GM21360 (cell line): ENCODE measurements at regions not wholly inside any gene's neighbourhood (a gene's known extent, or its start where the extent isn't known, plus 50 kb on each side); places are given as distances from the start of the nearest gene placed in this dataset.

Experiments used
- ATAC-seq: cut with Tn5 transposase; IDR thresholded peaks from one replicate; pipeline ENCODE4 v1.9.1; 2021; ENCODE audit warnings: mild to moderate bottlenecking, moderate library complexity; ENCODE audit not compliant: unreplicated experiment

DNA sequence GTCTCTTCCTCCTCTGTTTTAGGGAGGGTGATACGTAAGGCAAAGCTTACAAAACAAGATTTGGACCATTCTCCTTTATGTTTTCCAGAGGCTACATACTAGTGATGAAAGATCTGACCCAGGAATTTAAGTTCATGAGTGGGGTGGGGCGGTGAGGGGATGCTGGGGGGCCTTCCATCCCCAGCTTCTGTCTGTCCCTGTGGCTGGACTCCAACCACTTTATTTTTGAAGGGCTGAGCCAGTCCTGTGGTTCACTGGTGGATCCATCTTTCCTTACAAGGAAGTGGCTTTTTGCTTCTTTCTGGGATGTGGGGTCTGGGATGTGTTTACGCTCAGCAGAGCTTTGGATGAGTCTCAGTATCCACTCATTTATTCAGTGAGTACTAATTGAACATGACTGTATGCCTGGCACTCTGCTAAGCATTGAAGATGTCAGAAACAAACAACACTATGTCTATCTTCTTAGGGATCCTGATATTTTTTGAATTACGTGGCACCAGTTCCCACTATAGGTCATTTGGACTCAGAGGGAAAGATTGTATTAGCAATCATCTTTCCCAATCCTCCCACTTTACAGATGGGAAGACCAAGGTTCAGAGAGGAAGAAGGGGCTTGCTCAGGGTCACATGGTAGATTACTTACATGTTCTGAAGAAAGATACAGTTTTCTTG, 291.8 kb upstream of the TBX3 start:
- no peak for ATAC-seq

DNA sequence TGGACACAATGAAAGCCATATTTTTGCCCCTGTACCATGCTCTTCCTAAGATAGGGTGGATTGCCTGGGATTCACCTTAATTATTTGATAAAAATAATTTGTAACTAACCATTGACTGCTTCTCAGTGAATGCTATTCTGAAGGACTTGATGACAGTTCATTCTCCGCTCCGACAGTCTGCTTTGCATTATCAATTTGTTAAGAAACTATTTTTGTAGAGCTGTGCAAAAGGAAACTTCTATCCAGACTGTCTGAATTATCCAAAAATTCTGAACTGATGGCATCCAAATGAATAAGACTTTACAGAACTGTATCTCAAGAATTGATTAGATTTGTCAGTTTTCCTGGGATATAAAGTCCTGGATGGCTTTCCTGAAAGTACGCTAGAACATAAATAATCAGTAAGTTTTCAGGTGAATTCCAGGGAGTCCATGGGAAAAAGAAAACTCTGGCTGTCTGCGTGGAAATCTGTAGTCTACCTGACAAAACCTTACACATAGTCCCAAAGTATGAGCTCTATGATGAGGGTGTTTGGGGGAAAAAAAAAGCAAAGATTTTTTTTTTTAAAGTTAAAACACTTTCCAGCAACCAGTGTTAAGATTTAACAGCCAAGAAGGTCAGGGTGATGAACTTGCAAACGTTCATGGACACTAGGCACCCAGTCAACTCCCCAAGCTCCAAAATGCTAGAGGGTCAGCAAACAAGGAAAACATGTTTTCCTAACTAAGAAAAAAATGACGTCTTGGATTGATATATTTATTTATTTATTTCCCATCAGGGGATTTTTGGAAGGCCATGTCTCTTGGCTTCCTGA, 291.1 kb upstream of the TBX3 start:
- ATAC-seq, result no peak

DNA sequence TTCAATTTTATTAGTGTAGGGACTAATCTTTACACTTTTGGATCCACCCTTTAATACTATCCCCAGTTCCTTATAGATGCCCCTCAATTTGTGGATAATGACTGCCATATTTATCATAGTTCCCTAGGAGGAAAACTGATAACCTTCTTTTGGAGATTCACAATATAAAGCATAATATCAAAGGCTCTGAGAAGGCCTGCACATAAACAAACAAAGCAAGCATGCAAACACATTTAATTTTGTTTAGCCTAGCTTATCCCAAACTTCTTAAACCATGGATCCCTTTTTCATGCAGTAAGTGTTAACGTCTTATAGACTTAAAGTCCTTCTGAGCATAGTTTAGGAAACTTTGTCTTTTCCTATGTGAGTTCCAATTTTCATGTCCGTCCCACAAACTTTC, 290.4 kb upstream of the TBX3 start:
- no peak for ATAC-seq

DNA sequence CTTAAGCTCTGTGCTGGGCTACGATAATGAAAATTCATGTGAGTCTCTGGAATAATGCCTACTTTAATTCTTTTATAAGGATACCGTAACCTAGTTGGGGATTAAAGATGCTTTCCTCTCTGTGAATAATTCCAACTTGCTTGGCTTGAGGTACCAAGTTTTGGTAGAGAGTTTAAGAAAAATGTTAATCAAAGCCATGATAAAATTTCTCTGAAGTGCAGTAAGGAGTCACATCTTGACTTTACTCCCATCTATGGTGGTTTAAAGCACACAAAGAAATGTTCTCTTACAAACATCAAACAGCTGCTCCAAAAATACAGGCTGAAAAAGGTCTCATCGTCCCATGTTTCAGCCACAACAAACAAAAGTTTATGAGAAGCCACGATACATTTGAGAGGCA, 284.8 kb upstream of the TBX3 start:
- ATAC-seq, result no peak

DNA sequence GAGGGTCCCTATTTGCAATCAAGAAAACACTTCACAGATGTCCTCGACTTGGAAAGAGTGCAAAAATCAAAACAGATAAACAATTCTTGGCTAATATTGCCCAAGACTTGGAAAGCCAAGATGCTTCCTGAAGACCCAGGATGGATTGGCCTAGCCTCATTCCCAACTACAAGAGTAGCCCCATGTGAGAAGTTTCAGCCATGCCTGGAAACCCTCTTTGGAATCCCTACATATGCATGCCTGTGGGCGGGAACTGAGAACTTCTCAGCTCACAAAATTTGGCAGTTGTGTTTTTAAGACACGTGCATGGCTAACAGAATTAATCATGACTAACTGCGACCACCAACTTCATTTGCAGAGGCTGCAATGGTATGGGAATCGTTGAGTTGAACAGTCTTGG, 283.2 kb upstream of the TBX3 start:
- ATAC-seq, result no peak

DNA sequence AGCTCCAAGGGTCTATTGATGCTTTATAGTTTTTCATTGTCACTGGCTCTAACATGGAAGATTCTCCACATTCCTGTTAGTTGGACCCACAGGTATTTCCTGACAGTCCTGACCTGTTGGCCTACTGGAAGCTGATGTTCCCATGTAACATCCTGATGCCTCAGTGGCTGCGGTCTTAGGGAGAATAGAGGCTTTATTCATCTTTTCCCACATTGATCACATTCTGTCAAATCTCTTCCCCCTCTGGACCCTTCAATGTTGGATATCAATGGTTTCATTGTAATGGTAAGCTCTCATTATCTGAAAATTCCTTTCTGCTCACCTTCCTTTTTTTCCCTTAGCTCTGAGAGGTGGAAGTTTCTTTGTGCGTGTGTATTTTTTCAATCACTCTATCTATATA, 280.9 kb upstream of the TBX3 start:
- no peak for ATAC-seq

DNA sequence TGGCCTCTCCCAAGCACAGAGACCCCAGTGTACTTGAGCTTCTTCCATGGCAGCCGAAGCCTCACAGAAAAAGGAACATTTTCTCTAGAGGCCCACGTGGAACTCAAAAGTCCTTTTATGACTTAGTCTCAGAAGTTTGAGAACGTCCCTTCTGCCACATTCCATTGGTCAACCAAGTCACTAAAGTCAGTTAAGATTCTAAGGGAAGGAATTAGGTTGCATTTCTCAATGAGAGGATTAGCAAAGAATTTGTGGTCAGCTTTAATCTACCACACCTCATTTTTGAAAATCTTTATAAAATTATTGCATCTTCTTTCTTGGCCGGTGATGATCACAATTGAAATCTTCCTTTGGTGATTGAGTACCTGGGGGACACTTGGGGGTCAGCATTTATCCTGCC, 279.9 kb upstream of the TBX3 start:
- no peak for ATAC-seq

DNA sequence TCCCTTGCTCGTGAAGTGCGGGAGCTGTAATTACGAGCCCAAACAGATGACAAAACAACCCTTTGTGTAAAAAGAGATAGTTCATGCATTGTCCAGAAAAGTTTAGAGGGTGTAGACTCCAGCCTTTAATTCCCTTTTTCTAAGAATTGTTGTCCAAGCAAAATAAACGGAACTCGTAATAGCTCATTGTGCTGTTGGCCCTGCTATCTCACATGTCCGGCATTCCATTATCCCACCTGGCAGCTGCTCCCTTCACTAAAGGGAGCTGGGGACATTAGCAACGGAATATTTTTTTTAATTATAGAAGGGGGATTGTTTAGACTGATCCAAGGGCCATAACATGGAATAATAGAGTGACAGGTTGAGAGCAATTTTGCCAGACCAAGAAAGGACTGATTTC, 277.5 kb upstream of the TBX3 start:
- ATAC-seq, result no peak

DNA sequence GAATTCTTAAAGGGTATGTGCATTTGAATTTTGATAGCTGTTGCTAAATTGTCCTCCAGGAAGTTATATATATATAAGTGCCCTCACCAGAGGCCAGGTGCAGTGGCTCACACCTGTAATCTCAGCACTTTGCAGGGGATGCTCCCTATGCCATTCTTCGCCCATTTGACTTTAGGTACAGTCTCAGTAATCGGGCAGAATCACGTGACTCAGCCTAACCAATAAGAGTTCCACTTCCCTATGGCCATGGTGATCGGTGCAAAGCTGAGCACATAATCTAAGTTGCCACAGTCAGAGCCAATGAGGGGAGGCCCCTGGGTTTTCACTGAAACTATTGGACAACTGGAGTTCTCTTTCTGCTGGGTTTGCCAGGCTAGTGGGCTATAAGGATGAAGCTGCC, 274.6 kb upstream of the TBX3 start:
- no peak for ATAC-seq

DNA sequence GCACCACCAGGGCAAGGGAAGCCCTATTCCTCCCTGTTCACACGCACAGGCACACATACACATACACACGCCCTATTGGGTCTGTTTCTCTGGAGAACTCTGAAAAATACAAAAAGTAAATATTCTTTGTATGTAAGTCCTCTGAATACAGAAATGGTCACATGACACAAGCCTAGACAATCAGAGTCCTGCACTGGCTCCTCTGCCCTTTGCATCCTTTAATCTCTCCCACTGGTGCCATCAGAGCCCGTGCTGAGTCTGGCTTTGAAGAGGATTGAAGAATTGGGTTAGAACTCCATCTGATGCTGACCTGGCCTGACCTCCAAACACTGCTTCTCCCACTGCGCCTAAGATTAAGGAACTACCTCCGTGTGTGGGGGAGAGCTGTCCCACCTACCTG, 273.2 kb upstream of the TBX3 start:
- no peak for ATAC-seq

DNA sequence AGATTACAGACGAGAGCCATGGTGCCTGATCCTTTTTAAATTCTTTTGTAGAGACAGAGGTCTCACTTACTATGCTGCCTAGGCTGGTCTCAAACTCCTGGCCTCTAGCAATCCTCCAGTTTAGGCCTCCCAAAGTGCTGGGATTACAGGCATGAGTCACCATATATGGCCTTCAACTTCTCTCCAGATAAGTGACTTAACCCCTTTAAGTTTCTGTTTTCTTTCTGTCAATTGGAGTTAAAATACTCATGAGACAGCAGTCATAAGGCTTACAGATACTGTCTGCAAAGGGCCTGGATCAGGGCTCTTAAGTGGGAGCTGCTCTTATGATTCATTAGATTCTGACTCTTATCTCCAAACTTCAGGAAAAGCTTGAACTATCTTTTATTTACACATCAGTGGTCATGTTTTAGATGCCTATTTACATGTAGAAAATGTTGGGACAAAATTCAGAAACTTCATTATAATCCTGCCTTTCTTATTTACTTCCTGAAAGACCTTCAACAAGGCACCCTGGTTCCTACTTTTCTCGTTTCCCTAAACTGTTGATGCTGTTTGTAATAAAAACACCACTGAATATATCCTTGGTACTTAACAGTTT, 271.5 kb upstream of the TBX3 start:
- ATAC-seq, result no peak

DNA sequence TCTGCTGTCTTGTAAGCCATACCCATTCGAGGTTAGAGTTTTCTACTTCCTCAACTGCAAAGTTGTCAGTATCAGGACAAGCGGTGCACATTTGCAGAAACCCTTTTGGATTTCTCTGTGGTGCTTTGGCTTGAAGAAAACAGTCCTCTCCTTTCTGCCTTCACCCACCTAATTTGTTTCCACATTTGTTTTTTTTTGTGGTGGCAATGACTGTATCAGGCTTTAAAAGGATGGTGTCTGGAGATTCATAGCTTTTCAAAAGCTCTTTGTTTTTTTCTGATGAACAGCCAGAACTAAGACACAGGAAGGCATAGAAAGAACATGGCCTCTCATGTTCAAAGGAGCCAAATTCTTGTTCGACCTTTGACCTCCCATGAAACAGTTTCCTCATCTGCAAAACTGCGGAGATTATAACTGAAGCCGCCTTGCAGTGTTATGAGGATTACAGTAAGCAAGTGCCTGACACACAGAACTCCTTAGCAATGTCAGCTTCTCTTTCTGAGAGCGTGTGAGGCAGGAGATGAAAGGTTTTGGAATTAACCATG, 270.6 kb upstream of the TBX3 start:
- ATAC-seq, result no peak

DNA sequence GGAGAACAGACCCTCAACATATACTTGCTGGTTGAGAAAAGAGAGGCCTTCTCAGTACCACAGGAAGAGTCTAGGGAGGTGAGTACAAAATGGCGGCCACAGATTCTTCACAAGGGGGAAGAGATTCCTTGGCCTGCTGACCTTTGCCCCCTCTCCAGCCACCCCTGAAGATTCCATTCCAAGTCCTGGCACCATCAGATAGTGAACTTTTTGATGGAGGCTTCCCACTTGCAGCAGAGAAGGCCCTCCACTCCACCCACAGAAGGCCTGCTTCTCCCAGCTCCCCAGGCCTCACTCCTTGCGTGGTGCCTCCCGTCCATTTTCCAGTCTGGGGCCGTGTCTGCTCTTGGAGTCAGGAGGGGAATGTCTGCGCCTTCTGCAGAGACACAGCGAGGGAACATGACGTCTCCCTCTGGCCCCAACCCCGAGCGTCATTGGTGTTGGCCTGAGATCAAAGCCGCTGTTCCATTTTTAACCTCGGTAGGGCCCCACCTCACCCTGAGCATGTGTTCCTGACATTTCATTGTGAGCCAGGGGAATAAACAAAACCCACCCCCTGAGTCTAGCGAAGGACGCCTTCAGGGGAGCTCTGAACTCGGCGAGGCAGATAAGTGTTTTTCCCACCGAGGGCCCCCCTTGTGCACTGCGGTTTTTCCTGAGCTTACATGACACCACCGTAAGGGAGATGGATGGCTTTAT, 268.7 kb upstream of the TBX3 start:
- ATAC-seq, result no peak

DNA sequence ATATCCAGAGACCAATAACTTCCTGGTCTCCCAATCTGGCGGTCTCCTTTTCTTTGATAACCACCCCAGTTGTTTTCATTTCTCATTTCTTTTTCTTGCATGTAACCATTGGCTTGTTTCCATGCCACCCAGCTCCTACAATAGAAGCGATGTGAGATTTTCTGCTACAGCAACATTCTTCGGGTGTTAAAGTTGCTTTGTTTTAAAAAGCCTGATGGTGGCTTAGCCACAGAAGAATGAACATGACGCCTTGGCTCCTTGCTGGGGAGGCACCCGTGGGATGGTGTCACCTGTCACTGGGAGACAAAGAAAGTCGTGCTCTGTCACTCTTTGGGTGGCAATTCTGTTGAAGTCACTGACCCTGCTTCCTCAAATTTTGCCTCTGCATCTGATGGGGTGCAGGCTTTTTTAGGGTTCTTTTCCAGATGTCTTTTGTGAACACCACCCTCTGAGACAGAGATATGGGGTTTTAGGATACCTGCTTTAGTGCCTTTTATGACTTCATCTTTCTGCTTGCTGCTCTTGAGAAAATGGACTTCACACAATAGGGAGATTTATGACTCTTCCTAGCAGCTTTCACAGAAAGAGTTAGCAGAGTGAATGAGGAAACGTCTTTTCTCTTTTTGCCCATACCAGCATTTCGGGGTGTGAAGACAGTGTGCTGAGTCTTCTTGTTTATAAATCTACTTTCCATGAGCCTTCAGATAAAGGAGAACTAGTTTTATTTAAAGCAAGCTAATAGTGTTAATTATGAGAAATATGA, 265.3 kb upstream of the TBX3 start:
- ATAC-seq, result no peak

DNA sequence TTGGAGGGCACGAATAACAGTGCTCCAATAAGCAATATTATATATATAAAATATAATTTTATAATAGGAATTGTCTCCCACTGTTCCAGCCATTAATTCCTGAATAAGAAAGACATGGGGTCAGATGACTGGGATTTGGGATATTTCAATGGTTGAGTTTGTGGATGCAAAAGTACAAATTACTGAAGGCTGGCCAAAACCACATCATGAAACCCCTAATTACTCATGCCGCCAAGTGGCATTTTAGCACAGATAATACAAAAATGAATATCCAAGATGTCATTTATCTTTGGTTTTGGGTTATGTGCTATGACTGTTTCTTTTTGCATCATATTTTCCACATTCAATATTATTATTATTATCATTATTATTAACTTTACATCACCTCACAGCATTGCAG, 261.4 kb upstream of the TBX3 start:
- ATAC-seq, result no peak

DNA sequence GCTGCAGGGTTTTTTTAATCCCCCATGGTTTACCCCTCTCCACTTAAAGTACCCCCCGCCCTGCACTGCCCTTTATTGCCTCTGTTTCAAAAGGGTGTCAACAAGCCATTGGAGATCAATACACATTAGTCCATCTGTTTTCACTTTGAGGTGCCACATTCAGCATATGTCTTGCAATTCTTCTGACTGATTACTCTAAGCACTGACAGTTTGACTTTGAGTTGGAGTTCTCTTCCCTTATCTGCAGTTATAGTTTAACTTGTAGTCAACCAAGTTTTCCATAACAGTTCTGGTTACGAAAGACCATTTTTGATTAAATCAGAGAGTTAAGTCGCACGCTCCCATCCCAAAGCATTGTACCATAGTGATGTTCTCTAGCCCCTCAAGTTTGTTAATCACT, 260.8 kb upstream of the TBX3 start:
- ATAC-seq, result no peak

DNA sequence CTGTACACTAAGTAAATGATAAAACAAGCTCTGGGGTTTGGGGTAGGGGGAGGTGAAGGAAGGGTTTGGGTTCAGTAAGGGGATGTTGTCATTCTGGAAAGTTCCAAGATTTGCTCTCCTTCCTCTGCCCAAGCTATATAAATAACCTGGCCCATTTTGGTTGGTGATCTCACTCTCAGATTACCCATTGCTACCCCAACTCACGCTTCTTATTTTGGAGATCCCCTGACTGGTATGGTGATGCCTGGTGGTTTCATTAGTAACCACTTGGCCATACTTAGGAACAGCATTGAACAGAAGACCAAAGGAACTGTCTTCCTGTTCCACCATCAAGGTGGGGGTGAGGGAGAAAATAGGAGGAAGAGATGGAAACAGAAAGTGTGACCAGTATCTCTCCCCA, 259.6 kb upstream of the TBX3 start:
- no peak for ATAC-seq

DNA sequence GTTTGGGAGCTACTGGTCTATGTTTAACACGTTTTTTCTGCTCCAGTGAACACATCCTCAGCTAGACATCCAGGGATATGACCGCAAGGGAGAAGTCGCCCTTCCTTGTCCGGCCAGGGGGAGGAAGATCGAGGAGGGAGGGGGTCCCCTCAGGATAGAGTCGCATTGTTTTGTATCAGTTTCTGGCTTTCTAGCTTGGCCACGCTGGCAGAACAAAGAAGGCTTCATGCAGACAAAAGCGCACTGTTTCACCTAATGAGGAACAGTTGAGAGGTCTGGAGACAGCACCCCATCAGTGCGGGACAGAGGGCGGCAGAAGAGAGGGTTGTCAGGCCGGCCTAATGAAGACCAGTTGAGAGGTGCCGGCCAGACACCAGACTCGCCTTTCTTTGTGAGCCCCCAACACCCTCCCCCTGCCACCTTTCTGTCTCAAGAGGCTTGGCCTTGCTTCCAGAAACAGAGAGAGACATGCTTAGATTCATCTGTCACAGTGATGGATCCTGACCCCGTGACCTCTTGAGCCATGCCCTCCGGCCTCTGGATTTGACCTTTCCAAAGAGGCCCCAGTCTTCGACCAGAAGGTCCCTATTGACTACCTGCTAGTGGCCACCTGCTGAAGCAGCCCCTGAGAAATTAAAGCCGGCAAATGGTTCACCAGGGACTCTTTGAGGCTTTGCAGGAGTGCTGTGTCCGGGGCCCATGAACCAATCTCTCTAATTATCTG, 254.7 kb upstream of the TBX3 start:
- no peak for ATAC-seq

DNA sequence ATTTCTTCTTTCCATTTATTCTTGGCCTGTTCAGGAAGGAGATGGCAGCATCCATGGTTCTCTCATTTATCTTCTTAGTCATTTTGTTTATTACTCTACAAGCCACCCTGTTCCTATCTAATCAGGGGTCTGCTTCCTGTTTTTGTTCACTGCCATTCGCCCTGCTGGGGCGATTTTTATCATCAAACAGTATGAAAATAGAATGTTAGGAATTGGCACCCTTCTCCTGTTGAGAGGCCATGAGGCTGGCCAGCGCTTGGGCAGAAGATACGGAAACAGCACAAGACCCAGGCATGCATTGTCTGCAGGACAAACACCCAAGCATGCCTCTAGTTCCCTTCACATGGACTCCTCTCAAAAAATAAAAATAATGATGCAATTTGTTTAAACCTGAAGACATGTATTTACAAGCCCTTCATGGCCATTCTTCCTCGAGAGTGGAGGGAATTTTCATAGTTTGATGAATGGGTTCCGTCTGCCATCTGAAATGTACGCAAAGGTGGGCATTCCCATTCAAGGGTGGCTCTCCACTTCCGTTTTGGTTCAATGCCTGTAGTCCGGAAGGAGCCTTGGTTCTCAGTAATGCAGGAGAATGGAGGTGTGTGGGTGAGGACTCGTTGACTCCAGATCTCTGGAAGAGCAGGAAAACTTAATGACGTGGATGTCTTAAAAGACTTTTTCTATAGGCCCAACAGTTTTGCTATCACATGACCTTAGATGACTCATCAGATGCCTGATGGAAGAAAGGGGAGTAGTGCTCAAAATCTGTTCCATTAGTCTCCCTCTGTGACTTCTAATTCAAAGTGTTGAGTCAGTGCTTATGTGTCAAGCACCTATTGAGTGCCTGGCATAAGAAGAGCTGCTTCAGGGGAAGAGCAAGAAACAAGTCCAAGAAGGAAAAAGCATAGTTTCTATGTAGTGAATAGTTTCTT, 252.4 kb upstream of the TBX3 start:
- no peak for ATAC-seq
